ENCODE measurements at regions not wholly inside any gene's neighbourhood (a gene's known extent, or its start where the extent isn't known, plus 50 kb on each side); places are given as distances from the start of the nearest gene placed in this dataset.
"Not testable (repeated sequence)": the region's sequence is repeated elsewhere in the genome, so short reads cannot be mapped to it uniquely, and the experiment has no call there.

DNA sequence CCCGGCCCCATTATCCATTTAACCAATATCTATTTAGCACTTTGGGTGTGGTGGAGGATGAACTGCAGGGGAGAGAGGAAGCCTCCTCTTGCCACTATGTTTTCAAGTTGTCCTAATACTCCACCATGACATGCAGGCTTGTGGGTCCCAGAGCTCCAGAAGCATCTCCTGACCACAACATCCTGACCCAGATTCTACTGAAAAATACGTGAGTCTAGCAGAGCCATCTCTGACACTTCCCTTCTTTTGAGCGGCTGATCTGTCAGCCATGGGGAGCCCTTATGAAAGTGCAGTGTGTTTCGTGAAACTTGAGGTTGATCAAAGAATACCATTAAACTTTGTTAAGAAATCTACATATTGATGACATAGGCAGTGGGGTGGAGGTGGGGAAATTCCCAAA, 126.6 kb downstream of the UNC93B1 start:
- not testable (repeated sequence) for DNase-seq (ENCODE audit: low read depth in 1 of 2, low spot score in 1 of 2)

DNA sequence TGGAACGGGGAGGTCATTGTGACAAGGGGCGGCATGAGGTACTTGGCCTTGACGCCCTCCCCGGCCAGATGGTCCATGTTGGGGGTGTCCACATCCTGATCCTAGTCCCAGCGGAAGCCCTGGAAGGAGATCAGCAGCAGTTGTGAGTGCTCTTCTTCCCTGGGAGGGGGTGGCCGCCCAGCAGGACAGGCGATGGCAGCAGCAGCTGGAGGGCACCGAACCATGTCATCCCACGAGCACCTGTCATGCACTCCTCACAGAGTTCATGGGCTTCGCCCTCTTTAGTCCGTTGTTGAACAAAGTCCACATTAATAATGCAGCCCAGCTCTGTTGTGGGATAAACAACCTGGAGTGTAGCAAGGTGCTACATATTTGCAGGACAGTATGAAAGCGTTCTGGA, 130.7 kb downstream of the UNC93B1 start:
- DNase-seq (ENCODE audit: low read depth in 1 of 2, low spot score in 1 of 2) = not testable (repeated sequence)

DNA sequence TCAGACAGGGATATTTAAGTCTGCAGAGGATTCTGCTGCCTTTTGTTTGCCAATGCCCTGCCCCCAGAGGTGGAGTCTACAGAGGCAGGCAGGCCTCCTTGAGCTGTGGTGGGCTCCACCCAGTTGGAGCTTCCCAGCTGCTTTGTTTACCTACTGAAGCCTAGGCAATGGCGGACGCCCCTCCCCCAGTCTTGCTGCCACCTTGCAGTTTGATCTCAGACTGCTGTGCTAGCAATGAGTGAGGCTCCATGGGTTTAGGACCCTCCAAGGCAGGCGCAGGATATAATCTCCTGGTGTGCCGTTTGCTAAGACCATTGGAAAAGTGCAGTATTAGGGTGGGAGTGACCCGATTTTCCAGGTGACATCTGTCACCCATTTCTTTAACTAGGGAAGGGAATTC, 132.7 kb downstream of the UNC93B1 start:
- DNase-seq (ENCODE audit: low read depth in 1 of 2, low spot score in 1 of 2) = not testable (repeated sequence)

DNA sequence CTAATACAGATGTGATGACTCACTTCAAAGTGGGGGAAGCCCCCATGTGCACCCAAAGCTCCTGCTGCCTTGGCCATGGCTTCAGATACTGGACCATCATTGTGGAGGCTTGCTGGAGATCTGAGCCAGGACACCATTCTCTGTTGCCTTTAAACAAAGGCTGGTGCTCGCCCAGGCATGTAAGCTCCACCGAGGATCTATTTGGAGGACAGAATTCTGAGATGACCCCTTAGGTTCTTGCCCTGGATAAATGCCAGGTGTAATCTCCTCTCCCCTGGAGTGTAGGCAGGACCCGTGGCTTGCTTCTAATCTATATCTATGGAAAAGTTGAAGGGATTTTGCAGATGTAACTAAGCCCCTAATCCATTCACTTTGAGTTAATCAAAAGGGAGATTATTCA, 141.0 kb downstream of the UNC93B1 start:
- DNase-seq (ENCODE audit: low read depth in 1 of 2, low spot score in 1 of 2) = not testable (repeated sequence)

DNA sequence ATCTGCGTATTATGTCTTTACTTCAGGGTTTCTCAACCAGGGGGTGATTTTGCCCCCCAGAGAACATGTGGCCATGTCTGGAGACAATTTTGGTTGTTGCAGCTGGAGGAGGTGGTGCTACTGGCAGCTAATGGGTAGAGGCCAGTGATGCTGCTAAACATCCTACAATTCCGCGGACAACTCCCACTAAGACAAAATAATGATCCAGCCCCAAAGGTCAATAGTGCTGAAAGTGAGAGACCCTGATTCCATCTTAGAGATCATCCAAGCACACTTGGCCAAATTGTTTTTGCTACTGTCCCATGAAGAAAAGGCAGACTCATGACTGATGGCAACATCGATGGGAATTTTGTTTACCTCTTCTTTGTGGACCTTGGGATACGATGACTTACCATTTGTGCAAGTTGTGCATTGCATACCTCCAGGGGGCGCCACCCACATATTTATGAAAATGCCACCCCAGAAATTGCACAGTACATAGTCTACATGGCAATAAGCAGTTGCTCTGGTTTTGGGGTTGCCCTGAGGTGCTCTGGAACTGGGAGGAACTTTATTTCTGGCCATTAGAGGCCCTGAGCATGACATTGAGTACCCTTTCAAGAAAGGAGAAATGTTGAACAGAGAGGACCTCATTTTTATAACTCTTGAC, 144.3 kb downstream of the UNC93B1 start:
- peak; percentile 40 to 44 for DNase-seq (ENCODE audit: low read depth in 1 of 2, low spot score in 1 of 2)

DNA sequence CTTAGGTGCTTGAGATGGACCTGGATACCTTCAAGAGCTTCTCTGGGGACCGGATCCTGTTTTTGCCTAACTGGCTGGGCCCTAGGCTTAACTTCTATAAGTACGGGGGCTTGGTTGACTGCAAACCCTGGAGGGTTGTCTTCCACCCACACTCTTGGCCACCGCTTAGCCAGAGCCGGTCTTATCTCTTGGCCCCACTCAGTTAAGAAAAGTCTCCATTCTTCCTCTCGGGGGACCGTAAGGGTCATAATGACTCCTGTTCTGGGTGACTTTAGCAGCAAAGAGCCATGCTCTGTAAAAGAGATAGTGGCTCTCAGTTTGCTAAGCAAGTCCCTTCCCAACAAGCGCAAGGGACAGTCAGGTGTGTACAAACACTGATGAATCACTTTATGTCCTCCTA, 153.2 kb downstream of the UNC93B1 start:
- DNase-seq (ENCODE audit: low read depth in 1 of 2, low spot score in 1 of 2) = not testable (repeated sequence)

DNA sequence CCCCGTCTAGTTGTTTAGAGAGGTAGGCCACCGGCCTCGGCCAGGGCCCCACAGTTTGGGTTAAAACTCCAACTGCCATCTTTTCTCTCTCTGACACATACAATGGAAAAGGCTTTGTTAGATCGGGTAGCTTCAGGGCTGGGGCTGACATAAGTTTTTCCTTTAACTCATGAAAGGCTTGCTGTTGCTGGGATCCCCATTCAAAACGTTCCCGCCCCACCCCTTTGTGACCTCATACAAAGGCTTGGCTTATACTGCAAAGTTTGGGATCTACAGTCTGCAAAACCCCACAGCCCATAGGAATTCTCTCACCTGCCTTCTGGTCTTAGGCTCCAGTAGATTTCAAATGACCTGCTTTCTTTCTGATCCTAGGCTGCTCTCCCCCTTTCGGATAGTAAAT, 154.1 kb downstream of the UNC93B1 start:
- not testable (repeated sequence) for DNase-seq (ENCODE audit: low read depth in 1 of 2, low spot score in 1 of 2)

DNA sequence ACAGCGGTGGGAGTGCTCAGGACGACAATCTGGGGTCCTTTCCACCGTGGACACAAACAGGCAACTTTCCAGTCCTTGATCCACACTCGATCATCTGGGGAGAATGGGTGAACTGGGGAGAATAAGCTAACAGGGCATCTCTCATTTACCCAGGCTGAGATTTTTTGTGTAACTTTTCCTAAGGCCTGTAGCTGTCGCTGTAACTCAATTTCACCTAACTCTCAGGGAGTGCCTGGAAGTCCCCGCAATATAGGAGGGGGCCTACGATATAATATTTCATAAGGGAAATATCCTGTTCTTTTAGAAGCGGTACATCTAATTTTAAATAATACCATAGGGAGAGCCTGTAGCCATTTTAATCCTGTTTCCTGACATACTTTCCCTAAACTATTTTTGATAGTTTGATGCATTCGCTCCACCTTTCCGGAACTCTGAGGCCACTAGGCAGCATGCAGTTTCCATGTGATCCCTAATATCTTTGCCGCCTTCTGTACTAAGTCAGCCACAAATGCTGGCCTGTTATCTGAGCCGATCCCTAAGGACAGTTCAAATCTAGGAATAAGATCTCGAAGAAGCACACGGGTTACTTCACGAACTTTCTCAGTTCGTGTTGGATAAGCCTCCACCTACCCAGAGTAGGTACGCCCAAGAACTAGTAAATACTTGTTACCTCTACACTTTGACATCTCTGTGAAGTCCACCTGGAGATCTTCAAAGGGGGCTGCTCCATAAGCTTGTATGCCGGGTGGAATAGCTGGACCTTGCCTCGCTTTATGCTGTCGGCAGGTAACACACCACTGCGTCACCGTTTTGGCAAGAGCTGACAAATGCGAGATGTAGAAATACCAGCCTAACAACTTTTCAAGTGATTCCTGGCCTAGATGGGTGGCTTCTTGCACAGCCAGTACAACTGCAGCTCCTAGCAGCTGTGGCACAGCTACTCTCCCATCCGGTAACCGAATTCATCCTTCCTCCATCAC, 155.7 kb downstream of the UNC93B1 start:
- not testable (repeated sequence) for DNase-seq (ENCODE audit: low read depth in 1 of 2, low spot score in 1 of 2)

DNA sequence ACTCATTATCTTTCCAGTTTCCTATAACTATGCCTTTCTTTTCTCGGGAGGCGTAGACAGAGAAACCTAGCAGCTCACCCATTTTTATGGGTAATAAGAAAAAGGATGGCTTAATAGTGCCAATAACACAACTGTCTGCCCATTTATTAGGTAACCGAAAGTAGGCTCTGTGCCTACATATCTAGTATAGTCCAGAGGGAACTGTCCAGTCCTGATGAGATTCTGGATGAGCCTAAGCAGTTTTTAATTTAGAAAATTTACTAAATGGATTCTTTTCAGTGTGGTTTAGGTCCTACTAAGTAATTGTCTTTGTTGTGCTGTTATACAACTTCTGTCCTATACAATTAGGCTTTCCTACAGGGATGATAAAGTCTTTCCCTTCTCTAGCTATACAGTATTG, 157.6 kb downstream of the UNC93B1 start:
- DNase-seq (ENCODE audit: low read depth in 1 of 2, low spot score in 1 of 2) = not testable (repeated sequence)

DNA sequence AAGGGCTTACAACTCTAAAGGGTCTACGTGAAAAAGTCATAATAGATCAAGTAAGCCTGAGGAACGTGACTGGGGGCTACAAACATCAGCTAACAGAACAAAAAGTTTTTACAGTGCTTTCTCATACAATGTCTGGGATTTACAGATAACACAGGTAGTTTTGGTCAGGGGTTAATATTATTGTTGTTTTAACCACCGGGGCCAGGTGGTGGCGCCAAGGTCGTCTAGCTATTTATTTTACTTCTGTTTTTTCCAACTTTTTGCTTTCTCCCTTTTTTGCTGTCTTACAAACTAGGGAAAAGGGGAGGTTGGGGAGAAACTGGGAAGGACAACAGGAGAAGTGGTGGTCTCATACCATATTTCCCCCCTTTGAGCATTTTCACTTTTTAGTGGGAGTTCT, 158.6 kb downstream of the UNC93B1 start:
- not testable (repeated sequence) for DNase-seq (ENCODE audit: low read depth in 1 of 2, low spot score in 1 of 2)

DNA sequence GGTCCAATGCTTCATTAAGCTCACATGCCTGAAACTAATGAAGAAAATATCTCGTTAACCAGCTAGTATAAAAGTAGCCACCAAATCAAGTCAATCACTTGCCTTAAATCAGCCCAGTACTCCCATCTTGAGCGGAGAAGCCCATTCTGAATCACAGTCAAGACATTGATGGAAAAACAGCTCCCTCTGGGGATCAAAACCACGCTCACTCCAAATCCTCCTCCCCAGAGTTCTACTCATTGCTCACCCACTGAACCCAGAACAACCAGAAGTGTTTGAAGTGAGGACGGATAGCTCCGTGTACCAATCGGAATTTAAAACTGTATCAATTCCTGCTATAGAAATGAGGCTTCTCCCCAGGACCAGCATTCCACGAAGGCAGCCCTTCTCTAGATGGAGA, 163.3 kb downstream of the UNC93B1 start:
- not testable (repeated sequence) for DNase-seq (ENCODE audit: low read depth in 1 of 2, low spot score in 1 of 2)

DNA sequence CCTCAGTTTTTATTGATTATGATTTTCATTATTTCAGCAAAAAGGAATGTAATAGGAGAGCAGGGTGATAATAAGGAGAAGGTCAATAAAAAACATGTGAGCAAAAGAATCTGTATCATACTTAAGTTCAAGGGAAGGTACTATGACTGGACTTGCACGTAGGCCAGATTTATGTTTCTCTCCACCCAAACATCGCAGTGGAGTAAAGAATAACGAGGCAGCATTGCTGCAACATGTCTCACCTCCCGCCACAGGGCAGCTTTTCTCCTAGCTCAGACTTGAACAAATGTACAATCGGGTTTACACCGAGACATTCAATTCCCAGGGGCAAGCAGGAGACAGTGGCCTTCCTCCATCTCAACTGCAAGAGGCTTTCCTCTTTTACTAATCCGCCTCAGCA, 155.7 kb upstream of the ALDH3B2 start:
- not testable (repeated sequence) for DNase-seq (ENCODE audit: low read depth in 1 of 2, low spot score in 1 of 2)

DNA sequence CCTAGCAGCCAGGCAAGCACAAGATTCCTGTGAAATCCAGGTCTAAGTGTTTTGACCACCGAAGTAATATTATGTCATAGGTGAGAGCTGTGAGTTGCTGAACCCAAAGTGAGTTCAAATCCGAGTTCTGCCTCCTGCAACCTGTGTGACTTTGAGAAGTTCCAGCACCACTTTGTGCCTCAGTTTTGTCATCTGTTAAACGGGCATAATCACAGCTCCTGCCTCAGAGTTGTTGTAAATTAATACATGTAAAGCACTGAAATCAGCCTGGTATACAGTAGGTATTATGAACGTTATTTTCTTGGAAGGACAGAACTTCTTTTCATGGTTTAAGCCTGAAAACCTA, 152.5 kb upstream of the ALDH3B2 start:
- not testable (repeated sequence) for DNase-seq (ENCODE audit: low read depth in 1 of 2, low spot score in 1 of 2)

DNA sequence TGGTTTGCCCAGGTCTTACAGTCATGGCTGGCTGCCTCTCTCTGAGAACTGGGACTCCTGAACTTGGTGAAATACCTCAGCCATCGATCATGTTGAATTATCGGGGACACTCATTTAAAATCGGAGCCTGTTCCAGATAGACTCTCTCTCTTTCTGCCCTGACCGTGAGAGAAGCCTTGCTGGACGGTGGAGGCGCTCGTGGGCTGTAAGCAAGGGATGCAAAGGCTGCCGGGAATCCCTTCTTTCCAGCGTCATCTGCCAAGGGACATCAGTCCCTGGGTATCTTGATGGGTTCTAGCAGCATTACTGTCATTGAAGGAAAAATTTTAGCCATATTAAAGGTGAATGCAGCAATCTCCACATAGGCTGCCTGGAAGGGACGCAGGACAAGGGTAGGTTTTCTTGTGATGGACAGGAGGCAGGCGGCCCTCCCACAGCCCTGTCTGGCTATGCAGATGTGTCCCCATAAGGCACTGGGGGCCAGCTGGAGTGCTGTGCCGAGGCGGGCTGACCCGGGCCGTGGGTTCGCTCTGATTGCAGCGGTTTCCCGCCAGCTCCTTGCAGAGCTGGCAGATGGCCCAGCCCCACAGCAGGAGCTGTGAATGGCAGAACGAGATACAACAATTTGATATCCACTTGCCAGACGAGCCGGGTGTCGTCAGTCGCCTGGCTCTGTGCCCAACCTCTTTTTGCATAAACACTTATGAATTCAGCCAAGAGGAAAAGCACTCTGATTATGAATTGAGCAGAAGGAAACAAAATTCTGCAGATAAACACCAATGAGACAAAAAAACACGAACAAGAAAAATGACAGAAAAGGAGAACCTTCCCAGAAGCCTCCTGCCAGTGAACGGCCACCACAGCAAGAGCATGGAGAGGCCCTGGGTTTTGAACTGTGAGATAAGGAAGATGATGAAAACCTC, 151.9 kb upstream of the ALDH3B2 start:
- DNase-seq (ENCODE audit: low read depth in 1 of 2, low spot score in 1 of 2) = not testable (repeated sequence)

DNA sequence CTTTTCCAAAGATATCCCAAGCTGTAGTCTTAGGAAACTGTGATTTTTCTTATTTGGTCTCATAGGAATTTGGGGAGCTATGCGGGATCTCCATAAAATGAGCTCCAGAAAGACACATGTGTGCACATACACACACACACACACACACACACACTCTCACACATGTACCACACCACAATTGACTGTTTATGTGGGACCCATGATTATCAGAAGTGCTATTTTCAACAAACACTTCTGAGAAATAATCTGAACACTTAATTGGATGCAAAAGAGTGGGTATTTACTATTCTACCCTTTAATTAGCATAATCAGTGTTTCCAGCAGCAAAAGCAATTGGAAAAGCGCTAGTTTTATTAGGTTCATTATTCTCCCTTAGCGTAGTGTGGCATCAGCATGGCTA, 150.4 kb upstream of the ALDH3B2 start:
- DNase-seq (ENCODE audit: low read depth in 1 of 2, low spot score in 1 of 2) = not testable (repeated sequence)

DNA sequence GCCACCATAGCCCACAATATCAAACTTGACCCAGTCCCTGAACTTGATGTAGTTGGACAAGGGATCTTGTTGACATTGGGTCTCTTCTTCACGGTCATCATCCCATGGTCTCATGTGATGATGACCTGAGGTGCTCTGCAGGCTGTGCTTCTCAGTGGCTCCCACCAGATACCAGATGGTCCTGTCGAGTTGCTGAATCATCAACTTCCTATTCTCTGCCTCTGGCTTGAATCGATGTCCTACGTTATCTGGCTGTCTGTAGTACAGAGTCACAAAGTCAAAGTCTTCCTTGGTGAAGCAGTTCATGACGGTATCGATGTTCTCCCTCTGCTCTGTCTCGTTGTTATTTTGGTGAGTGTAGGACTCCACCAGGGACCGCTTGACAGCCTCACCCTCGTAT, 145.7 kb upstream of the ALDH3B2 start:
- DNase-seq (ENCODE audit: low read depth in 1 of 2, low spot score in 1 of 2) = no peak

DNA sequence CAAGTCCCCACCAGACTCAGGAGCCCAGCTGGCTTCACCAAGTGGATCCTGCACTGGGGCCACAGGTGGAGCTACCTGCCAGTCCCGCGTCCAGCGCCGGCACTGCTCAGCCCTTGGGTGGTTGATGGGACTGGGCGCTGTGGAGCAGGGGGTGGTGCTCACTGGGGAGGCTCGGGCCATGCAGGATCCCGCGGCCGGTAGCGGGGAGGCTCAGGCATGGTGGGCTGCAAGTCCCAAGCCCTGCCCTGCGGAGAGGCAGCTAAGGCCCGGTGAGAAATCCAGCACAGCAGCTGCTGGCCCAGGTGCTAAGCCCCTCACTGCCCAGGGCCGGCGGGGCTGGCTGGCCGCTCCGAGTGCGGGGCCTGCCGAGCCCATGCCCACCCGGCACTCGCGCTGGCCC, 143.1 kb upstream of the ALDH3B2 start:
- DNase-seq (ENCODE audit: low read depth in 1 of 2, low spot score in 1 of 2) = not testable (repeated sequence)

DNA sequence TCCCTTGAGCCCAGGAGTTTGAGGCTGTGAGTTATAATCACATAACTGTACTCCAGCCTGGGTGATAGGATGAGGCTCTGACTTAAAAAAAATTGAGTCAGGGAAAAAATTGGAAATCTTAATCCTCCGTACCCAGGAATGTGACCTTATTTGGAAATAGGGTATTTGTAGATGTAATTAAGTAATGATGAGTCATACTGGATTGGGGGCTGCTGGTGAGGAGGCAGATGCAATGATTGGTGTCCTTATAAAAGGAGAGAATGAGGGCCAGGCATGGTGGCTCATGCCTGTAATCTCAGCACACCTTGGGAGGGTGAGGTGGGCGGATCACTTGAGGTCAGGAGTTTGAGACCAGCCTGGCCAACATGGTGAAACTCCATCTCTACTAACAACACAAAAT, 134.9 kb upstream of the ALDH3B2 start:
- not testable (repeated sequence) for DNase-seq (ENCODE audit: low read depth in 1 of 2, low spot score in 1 of 2)

DNA sequence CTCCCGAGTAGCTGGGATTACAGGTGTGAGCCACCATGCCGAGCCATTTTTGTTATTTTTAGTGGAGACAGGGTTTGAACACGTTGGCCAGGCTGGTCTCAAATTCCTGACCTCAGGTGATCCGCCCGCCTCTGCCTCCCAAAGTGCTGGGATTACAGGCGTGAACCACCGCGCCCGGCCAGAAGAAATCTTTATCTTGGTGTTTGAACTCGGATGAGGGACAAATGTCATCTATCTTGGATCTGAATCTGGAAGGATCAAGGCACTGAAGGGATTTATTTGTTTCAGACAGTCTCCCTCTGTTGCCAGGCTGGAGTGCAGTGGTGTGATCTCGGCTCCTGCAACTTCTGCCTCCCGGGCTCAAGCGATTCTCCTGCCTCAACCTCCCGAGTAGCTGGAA, 133.5 kb upstream of the ALDH3B2 start:
- not testable (repeated sequence) for DNase-seq (ENCODE audit: low read depth in 1 of 2, low spot score in 1 of 2)

DNA sequence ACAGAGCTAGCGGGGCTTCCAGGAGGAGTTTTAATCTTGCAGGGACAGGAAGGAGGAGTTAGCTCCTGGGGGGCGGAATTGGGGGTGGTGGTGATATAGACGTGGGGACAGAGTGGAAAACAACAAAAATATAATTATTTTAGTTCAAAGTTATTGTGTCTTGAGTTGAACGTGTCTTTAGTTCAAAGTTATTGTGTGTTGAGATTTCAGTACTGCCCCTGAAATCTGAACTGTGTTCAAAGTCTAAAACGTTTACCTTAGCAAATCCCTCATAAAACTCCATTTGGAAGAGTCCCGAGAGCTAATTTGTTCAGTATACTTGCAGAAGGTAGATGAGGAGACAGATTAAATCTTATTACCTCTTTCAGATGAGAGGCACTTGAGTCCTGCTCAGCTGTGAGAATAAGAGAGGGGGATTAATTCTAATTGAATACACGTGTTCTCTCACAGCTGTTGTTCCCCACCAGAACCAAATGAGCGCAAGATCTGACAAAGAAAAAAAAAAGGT, 132.4 kb upstream of the ALDH3B2 start:
- DNase-seq (ENCODE audit: low read depth in 1 of 2, low spot score in 1 of 2) = not testable (repeated sequence)

DNA sequence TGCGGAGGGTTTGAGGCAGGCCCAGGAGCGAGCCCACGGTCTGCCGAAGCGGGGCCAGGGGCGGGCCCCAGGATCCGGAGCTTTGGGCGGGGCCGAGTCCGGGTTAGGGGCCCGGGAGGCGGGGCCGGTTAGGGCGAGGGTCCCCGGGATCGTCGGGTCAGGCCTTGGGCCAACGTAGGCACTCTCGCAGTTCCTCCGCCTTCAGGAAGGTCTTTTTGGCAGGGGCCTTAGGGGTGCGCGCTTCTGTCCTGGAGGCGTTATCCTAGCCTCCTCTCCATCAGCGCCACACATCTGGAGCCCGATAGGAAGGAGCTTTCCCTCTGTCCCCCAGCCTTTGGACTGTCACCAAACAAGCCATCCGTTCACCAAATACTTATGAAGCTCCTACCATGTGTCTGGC, 131.8 kb upstream of the ALDH3B2 start:
- DNase-seq (ENCODE audit: low read depth in 1 of 2, low spot score in 1 of 2) = not testable (repeated sequence)

Measured in stimulated activated CD4-positive, alpha-beta T cell treated with anti-CD3 and anti-CD28 coated beads, Interleukin-15, amount 100 ng/mL, for 1 hour (primary cell).